WTC11 (cell line): ENCODE measurements at regions not wholly inside any gene's neighbourhood (a gene's known extent, or its start where the extent isn't known, plus 50 kb on each side); places are given as distances from the start of the nearest gene placed in this dataset.

Source experiments
- ATAC-seq: fragments of 200-7000 bp; cut with Tn5 transposase; 2 replicates; pipeline ENCODE4 v1.10.0; 2021; ENCODE audit warnings: mild to moderate bottlenecking, moderate library complexity
- CTCF ChIA-PET: fragments of 300-600 bp; sonication (Branson Sonifier 250); formaldehyde crosslinking; loops from one replicate; lab custom pipeline; 2021; ENCODE audit warnings: antibody characterized with exemption; lab: Charles Lee
- POLR2A ChIA-PET: fragments of 350-600 bp; sonication (Branson Sonifier 250); formaldehyde crosslinking; loops from one replicate; lab custom pipeline; 2021; ENCODE audit warnings: antibody characterized with exemption; lab: Charles Lee
- DNase-seq: peaks from one replicate; pipeline ENCODE4 v3.0.0; 2021; ENCODE audit warnings: low spot score
- H3K27ac Mint-ChIP-seq: 2 replicates; pipeline ENCODE4 v1.8.0; 2021; ENCODE audit warnings: mixed read lengths
- H3K27me3 Mint-ChIP-seq: 2 replicates; pipeline ENCODE4 v1.8.0; 2021; ENCODE audit warnings: low read depth, mild to moderate bottlenecking, moderate library complexity, mixed read lengths
- H3K36me3 Mint-ChIP-seq: 2 replicates; pipeline ENCODE4 v1.8.0; 2021; ENCODE audit warnings: mixed read lengths
- H3K4me1 Mint-ChIP-seq: 2 replicates; pipeline ENCODE4 v1.8.0; 2022; ENCODE audit warnings: mixed read lengths
- H3K4me3 Mint-ChIP-seq: 2 replicates; pipeline ENCODE4 v1.8.0; 2021; ENCODE audit warnings: mild to moderate bottlenecking, moderate library complexity, mixed read lengths
- H3K9me3 Mint-ChIP-seq: 2 replicates; pipeline ENCODE4 v1.8.0; 2021; ENCODE audit warnings: mixed read lengths
- ESRRA ChIP-seq: sonication (generic); formaldehyde crosslinking; IDR thresholded peaks from 2 replicates; pipeline ENCODE4 v1.8.1; 2022; ENCODE audit warnings: mild to moderate bottlenecking, missing genetic modification reagents, borderline replicate concordance
- FOXP1 ChIP-seq: sonication (generic); formaldehyde crosslinking; IDR thresholded peaks from 2 replicates; pipeline ENCODE4 v1.8.0; 2022; ENCODE audit warnings: missing genetic modification reagents, mild to moderate bottlenecking, moderate library complexity, borderline replicate concordance
- GRHL2 ChIP-seq: fragments of 250-450 bp; sonication (Bioruptor Pico); IDR thresholded peaks from 2 replicates; pipeline ENCODE4 v1.8.0; 2022; ENCODE audit warnings: mild to moderate bottlenecking, moderate library complexity; ENCODE audit not compliant: insufficient replicate concordance, severe bottlenecking
- IRF2 ChIP-seq: sonication (generic); formaldehyde crosslinking; IDR thresholded peaks from 2 replicates; pipeline ENCODE4 v1.8.0; 2022; ENCODE audit warnings: low read depth, missing genetic modification reagents, borderline replicate concordance
- MLX ChIP-seq: sonication (generic); formaldehyde crosslinking; IDR thresholded peaks from 2 replicates; pipeline ENCODE4 v1.8.1; 2023; ENCODE audit warnings: mild to moderate bottlenecking, missing genetic modification reagents, moderate library complexity
- MXD4 ChIP-seq: fragments of 250-450 bp; sonication (Bioruptor Pico); IDR thresholded peaks from 2 replicates; pipeline ENCODE4 v1.8.0; 2021; ENCODE audit warnings: mild to moderate bottlenecking, moderate library complexity, borderline replicate concordance
- NFYB ChIP-seq: sonication (generic); formaldehyde crosslinking; conservative IDR thresholded peaks from 2 replicates; pipeline ENCODE4 v1.8.0; 2022; ENCODE audit warnings: low read depth, missing genetic modification reagents
- RORB ChIP-seq: fragments of 250-450 bp; sonication (Bioruptor Pico); IDR thresholded peaks from 2 replicates; pipeline ENCODE4 v1.9.0; 2021; ENCODE audit warnings: mild to moderate bottlenecking
- SMAD3 ChIP-seq: sonication (generic); formaldehyde crosslinking; IDR thresholded peaks from 2 replicates; pipeline ENCODE4 v1.8.0; 2022; ENCODE audit warnings: missing genetic modification reagents, mild to moderate bottlenecking, borderline replicate concordance
- SMAD4 ChIP-seq: sonication (generic); formaldehyde crosslinking; IDR thresholded peaks from 2 replicates; pipeline ENCODE4 v1.8.0; 2022; ENCODE audit warnings: mild to moderate bottlenecking, missing genetic modification reagents
- SOX15 ChIP-seq: fragments of 250-450 bp; sonication (Bioruptor Pico); IDR thresholded peaks from 2 replicates; pipeline ENCODE4 v1.9.0; 2021; ENCODE audit warnings: mild to moderate bottlenecking
- SP1 ChIP-seq: sonication (generic); formaldehyde crosslinking; conservative IDR thresholded peaks from 2 replicates; pipeline ENCODE4 v1.8.1; 2022; ENCODE audit warnings: missing genetic modification reagents
- TEAD1 ChIP-seq: sonication (generic); formaldehyde crosslinking; IDR thresholded peaks from 2 replicates; pipeline ENCODE4 v1.8.0; 2022; ENCODE audit warnings: mild to moderate bottlenecking, missing genetic modification reagents
- TP53 ChIP-seq: sonication (generic); formaldehyde crosslinking; IDR thresholded peaks from 2 replicates; pipeline ENCODE4 v1.8.1; 2023; ENCODE audit warnings: mild to moderate bottlenecking, missing genetic modification reagents
- ZNF138 ChIP-seq: sonication (generic); formaldehyde crosslinking; conservative IDR thresholded peaks from 2 replicates; pipeline ENCODE4 v1.8.1; 2022; ENCODE audit warnings: mild to moderate bottlenecking, moderate library complexity, missing genetic modification reagents
- ZNF219 ChIP-seq: sonication (generic); formaldehyde crosslinking; IDR thresholded peaks from 2 replicates; pipeline ENCODE4 v1.8.0; 2023; ENCODE audit warnings: missing genetic modification reagents, mild to moderate bottlenecking, borderline replicate concordance
- ZNF232 ChIP-seq: sonication (generic); formaldehyde crosslinking; IDR thresholded peaks from 2 replicates; pipeline ENCODE4 v1.8.0; 2022; ENCODE audit warnings: mild to moderate bottlenecking, missing genetic modification reagents
- ZNF263 ChIP-seq: sonication (generic); formaldehyde crosslinking; IDR thresholded peaks from 2 replicates; pipeline ENCODE4 v1.8.1; 2022; ENCODE audit warnings: low read depth, mild to moderate bottlenecking, moderate library complexity, missing genetic modification reagents
- ZNF396 ChIP-seq: fragments of 250-450 bp; sonication (Bioruptor Pico); IDR thresholded peaks from 2 replicates; pipeline ENCODE4 v1.8.0; 2021; ENCODE audit warnings: mild to moderate bottlenecking, moderate library complexity, borderline replicate concordance
- ZNF416 ChIP-seq: fragments of 250-450 bp; sonication (Bioruptor Pico); IDR thresholded peaks from 2 replicates; pipeline ENCODE4 v1.9.0; 2021; ENCODE audit warnings: mild to moderate bottlenecking, inconsistent platforms
- ZNF423 ChIP-seq: fragments of 250-450 bp; sonication (Bioruptor Pico); IDR thresholded peaks from 2 replicates; pipeline ENCODE4 v2.1.2; 2022; ENCODE audit warnings: mild to moderate bottlenecking, moderate library complexity
- TF ChIP-seq, protein P1 (sequence below): sonication (generic); formaldehyde crosslinking; IDR thresholded peaks from 2 replicates; pipeline ENCODE4 v1.8.0; 2022; ENCODE audit warnings: mild to moderate bottlenecking, missing genetic modification reagents
- TF ChIP-seq, protein P2 (sequence below): sonication (generic); formaldehyde crosslinking; IDR thresholded peaks from 2 replicates; pipeline ENCODE4 v1.8.1; 2023; ENCODE audit warnings: mild to moderate bottlenecking, moderate library complexity, missing genetic modification reagents
- TF ChIP-seq, protein P3 (sequence below): sonication (generic); formaldehyde crosslinking; IDR thresholded peaks from 2 replicates; pipeline ENCODE4 v1.8.1; 2023; ENCODE audit warnings: mild to moderate bottlenecking, missing genetic modification reagents, borderline replicate concordance

DNA sequence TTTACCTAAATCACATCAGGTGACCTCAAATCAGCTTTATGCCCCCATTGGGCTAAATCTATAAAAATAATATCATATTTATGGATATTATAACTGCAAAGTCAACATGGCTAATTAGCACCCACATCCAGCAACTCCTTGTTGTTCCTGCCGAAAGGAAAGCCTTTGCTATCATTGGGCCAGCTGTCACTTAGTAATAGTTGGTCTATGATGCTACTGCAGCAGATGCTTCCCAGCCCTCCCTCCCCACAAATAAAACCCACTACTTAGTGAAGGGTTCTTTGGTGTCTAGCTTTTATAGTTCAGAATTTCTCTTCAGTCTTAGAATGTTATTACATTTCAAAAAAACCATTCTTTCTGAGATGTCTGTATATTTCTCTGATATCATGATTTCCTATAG lies 116.9 kb upstream of the ENPEP start:
- H3K4me1 Mint-ChIP-seq: no peaks in the 10 kb centered on the region
- ChIA-PET CTCF (interaction anchor here (1.1 kb wide), 1 partner anchor 430 kb away, joined by 5 read pairs; no protein-coding TSS in a partner anchor), POLR2A (no interaction called here)
- no peak overlapping the region for H3K4me3 Mint-ChIP-seq
- DNase-seq (no peak), ATAC-seq (no peak)
- H3K27me3 Mint-ChIP-seq: peaks cover 4% of the 10 kb centered on the region
- H3K9me3 Mint-ChIP-seq: no peaks in the 10 kb centered on the region
- TF ChIP-seq ZNF232 (no peak), TP53 (no peak), SMAD4 (CRISPR knock-in tag) (no peak)
- H3K36me3 Mint-ChIP-seq: no peaks in the 10 kb centered on the region
- no peak overlapping the region for H3K27ac Mint-ChIP-seq

DNA sequence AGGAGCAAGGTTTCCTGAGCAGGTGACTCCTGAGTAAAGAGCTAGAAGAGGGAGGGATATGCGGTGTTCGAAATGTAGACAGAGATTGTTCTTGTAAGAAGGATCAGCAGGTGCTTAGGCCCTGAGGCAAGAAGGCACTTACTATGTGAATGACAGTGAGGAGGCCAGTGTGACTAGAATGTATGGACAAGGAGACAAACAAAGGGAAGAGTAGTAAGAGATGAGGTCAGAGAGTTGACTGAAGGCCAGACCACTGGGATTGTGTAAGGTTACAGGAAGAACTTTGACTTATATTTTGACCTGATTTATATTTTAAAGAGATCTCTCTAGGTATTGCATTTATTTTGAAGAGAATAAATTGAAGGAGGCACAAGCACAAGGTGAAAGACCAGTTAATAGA lies 118.4 kb upstream of the ENPEP start:
- ChIA-PET CTCF (no interaction called here), POLR2A (no interaction called here)
- H3K36me3 Mint-ChIP-seq: no peaks in the 10 kb centered on the region
- no peak overlapping the region for H3K27ac Mint-ChIP-seq
- no peak for ATAC-seq
- TF ChIP-seq ZNF396 (CRISPR knock-in tag) (no peak), NFYB (CRISPR knock-in tag) (no peak), FOXP1 (no peak), RORB (CRISPR knock-in tag) (no peak), ZNF423 (CRISPR knock-in tag) (no peak), TEAD1 (CRISPR knock-in tag) (no peak), MLX (CRISPR knock-in tag) (no peak), MXD4 (CRISPR knock-in tag) (no peak), ZNF219 (CRISPR knock-in tag) (no peak), IRF2 (CRISPR knock-in tag) (no peak), SOX15 (no peak), ZNF416 (no peak), SMAD3 (CRISPR knock-in tag) (no peak)
- TF ChIP-seq, protein P1, sequence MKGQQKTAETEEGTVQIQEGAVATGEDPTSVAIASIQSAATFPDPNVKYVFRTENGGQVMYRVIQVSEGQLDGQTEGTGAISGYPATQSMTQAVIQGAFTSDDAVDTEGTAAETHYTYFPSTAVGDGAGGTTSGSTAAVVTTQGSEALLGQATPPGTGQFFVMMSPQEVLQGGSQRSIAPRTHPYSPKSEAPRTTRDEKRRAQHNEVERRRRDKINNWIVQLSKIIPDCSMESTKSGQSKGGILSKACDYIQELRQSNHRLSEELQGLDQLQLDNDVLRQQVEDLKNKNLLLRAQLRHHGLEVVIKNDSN (CRISPR knock-in tag): no peak
- H3K27me3 Mint-ChIP-seq: peaks cover 4% of the 10 kb centered on the region
- H3K4me1 Mint-ChIP-seq: no peaks in the 10 kb centered on the region
- DNase-seq: no peak
- H3K4me3 Mint-ChIP-seq: no peak overlapping the region
- no peaks in the 10 kb centered on the region for H3K9me3 Mint-ChIP-seq

DNA sequence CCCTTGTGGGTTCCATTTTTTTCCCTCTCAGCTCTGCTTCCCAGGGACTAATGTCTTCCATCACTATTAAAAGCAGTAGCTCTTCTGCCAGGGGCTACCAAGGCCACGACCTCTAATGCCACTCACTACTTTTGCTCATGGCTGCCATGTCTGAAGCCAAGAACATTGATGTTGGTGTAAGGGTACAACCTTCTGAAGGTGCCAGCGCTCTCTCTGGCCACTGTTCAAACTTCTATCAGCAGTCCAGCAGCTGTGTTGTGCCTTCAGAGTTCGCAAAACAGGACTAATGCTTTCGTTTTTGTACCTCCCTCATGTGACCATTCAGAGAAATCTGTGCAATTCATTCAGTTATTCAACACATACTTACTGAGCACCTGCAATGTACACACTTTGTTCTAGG lies 121.5 kb upstream of the ENPEP start:
- H3K27ac Mint-ChIP-seq: no peak overlapping the region
- H3K36me3 Mint-ChIP-seq: no peaks in the 10 kb centered on the region
- H3K27me3 Mint-ChIP-seq: peaks cover 4% of the 10 kb centered on the region
- H3K9me3 Mint-ChIP-seq: no peaks in the 10 kb centered on the region
- no peak for ATAC-seq
- no peaks in the 10 kb centered on the region for H3K4me1 Mint-ChIP-seq
- TF ChIP-seq ZNF138 (CRISPR knock-in tag): no peak
- no peak for TF ChIP-seq ZNF423 (CRISPR knock-in tag)
- TF ChIP-seq ESRRA (CRISPR knock-in tag): no peak
- TF ChIP-seq, protein P2, sequence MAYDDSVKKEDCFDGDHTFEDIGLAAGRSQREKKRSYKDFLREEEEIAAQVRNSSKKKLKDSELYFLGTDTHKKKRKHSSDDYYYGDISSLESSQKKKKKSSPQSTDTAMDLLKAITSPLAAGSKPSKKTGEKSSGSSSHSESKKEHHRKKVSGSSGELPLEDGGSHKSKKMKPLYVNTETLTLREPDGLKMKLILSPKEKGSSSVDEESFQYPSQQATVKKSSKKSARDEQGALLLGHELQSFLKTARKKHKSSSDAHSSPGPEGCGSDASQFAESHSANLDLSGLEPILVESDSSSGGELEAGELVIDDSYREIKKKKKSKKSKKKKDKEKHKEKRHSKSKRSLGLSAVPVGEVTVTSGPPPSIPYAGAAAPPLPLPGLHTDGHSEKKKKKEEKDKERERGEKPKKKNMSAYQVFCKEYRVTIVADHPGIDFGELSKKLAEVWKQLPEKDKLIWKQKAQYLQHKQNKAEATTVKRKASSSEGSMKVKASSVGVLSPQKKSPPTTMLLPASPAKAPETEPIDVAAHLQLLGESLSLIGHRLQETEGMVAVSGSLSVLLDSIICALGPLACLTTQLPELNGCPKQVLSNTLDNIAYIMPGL (CRISPR knock-in tag): no peak
- TF ChIP-seq, protein P3, sequence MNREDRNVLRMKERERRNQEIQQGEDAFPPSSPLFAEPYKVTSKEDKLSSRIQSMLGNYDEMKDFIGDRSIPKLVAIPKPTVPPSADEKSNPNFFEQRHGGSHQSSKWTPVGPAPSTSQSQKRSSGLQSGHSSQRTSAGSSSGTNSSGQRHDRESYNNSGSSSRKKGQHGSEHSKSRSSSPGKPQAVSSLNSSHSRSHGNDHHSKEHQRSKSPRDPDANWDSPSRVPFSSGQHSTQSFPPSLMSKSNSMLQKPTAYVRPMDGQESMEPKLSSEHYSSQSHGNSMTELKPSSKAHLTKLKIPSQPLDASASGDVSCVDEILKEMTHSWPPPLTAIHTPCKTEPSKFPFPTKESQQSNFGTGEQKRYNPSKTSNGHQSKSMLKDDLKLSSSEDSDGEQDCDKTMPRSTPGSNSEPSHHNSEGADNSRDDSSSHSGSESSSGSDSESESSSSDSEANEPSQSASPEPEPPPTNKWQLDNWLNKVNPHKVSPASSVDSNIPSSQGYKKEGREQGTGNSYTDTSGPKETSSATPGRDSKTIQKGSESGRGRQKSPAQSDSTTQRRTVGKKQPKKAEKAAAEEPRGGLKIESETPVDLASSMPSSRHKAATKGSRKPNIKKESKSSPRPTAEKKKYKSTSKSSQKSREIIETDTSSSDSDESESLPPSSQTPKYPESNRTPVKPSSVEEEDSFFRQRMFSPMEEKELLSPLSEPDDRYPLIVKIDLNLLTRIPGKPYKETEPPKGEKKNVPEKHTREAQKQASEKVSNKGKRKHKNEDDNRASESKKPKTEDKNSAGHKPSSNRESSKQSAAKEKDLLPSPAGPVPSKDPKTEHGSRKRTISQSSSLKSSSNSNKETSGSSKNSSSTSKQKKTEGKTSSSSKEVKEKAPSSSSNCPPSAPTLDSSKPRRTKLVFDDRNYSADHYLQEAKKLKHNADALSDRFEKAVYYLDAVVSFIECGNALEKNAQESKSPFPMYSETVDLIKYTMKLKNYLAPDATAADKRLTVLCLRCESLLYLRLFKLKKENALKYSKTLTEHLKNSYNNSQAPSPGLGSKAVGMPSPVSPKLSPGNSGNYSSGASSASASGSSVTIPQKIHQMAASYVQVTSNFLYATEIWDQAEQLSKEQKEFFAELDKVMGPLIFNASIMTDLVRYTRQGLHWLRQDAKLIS (CRISPR knock-in tag): no peak
- no peak for TF ChIP-seq ZNF263 (CRISPR knock-in tag)
- no peak for TF ChIP-seq TP53
- no peak for TF ChIP-seq SMAD4 (CRISPR knock-in tag)
- TF ChIP-seq SP1 (CRISPR knock-in tag): no peak
- no peak for TF ChIP-seq GRHL2 (CRISPR knock-in tag)
- TF ChIP-seq, all 79 proteins: peak for 0
- ChIA-PET CTCF (interaction anchor here (0.6 to 1.9 kb wide), 2 partner anchors 10 to 920 kb away, joined by 3 to 5 read pairs; no protein-coding TSS in a partner anchor), POLR2A (no interaction called here)
- DNase-seq: no peak
- H3K4me3 Mint-ChIP-seq: no peak overlapping the region
